ENCODE measurements at regions not wholly inside any gene's neighbourhood (a gene's known extent, or its start where the extent isn't known, plus 50 kb on each side); places are given as distances from the start of the nearest gene placed in this dataset.
"Not testable (repeated sequence)": the region's sequence is repeated elsewhere in the genome, so short reads cannot be mapped to it uniquely, and the experiment has no call there.

DNA sequence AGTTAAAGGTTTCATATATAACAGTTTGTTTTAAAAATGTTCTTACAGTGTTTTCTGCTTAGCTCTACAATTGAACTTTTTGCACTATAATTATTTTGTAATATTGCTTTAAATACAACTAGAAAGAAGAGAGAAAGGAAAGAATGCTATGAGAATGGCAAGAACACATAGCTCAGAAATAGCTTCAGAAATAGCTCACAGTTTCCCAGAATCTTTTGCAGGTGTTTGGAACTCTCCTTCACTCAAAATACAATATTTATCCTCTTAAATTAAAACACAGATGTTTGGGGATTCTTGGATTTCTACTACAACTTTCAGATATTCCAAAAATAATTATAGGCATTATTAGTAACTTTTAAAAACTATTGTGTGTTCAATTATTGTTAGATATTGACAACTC lies 658.0 kb upstream of the DPPA4 start:
- no peak for DNase-seq (ENCODE audit: low read depth)
- in situ Hi-C loops (cut with HindIII; ENCODE audit: low sequenced_read_pairs): no loop called here
- TF ChIP-seq CTCF (IDR thresholded peaks at IDR 0.05; ENCODE audit: low read depth, low read length, missing control alignments): no peak
- H3K4me3 ChIP-seq (ENCODE audit: low read depth, low read length): no peak overlapping the region

GRCh38 chr3:110001905-110002304 lies 664.6 kb upstream of the DPPA4 start:
- DNase-seq (ENCODE audit: low read depth); in situ Hi-C loops (cut with HindIII; ENCODE audit: low sequenced_read_pairs); H3K4me3 ChIP-seq (ENCODE audit: low read depth, low read length): not testable (repeated sequence)

- TF ChIP-seq CTCF (IDR thresholded peaks at IDR 0.05; ENCODE audit: low read depth, low read length, missing control alignments): no peak
- no peak overlapping the region for H3K4me3 ChIP-seq (ENCODE audit: low read depth, low read length)
- in situ Hi-C loops (cut with HindIII; ENCODE audit: low sequenced_read_pairs): no loop called here
- no peak for DNase-seq (ENCODE audit: low read depth)
Measured at GRCh38 chr3:110006913-110007312, 669.6 kb upstream of the DPPA4 start.

DNA sequence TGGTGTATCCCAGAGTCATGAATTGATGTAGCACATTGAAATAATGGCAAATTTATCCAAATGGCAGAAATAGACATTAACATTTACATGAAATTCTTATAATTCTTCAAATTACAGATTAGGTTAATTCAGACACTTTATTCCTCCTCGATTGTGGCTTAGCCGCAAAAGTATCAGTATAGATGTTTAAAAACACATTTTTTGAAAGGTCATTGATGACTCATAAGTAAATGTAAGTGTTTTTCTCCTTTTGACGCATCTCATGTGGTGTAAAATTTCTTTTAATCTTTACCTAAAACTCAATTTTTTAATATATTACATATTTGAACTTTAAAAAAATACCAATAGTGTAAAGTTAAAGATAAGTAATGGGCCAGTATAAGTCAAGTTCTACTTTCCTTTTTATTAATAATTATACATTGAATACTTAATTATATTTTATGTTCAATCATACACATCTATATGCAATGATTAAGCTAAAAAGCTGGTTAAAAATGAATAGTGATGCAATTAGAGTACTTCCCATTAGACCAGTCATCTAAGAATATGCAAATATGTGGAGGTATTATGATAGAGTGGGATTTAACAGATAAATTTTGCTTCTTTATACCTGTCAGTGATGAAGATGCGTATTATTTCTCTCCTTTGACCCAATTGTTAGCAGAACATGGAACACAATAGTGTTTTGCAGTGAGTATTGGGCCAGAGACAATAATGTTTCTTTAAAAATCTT lies 678.1 kb upstream of the DPPA4 start:
- DNase-seq (ENCODE audit: low read depth): no peak
- in situ Hi-C loops (cut with HindIII; ENCODE audit: low sequenced_read_pairs): no loop called here
- TF ChIP-seq CTCF (IDR thresholded peaks at IDR 0.05; ENCODE audit: low read depth, low read length, missing control alignments): no peak
- no peak overlapping the region for H3K4me3 ChIP-seq (ENCODE audit: low read depth, low read length)

GRCh38 chr3:110016235-110016815 lies 679.0 kb upstream of the DPPA4 start:
- in situ Hi-C loops (cut with HindIII; ENCODE audit: low sequenced_read_pairs): no loop called here
- no peak for TF ChIP-seq CTCF (IDR thresholded peaks at IDR 0.05; ENCODE audit: low read depth, low read length, missing control alignments)
- peak; percentile 16 for DNase-seq (ENCODE audit: low read depth)
- no peak overlapping the region for H3K4me3 ChIP-seq (ENCODE audit: low read depth, low read length)

GRCh38 chr3:110017304-110017703 lies 680.0 kb upstream of the DPPA4 start:
- DNase-seq (ENCODE audit: low read depth): no peak
- in situ Hi-C loops (cut with HindIII; ENCODE audit: low sequenced_read_pairs): no loop called here
- TF ChIP-seq CTCF (IDR thresholded peaks at IDR 0.05; ENCODE audit: low read depth, low read length, missing control alignments): no peak
- H3K4me3 ChIP-seq (ENCODE audit: low read depth, low read length): no peak overlapping the region

GRCh38 chr3:110021659-110022058 lies 684.3 kb upstream of the DPPA4 start:
- in situ Hi-C loops (cut with HindIII; ENCODE audit: low sequenced_read_pairs): no loop called here
- no peak for DNase-seq (ENCODE audit: low read depth)
- no peak overlapping the region for H3K4me3 ChIP-seq (ENCODE audit: low read depth, low read length)
- TF ChIP-seq CTCF (IDR thresholded peaks at IDR 0.05; ENCODE audit: low read depth, low read length, missing control alignments): no peak

- H3K4me3 ChIP-seq (ENCODE audit: low read depth, low read length); in situ Hi-C loops (cut with HindIII; ENCODE audit: low sequenced_read_pairs); DNase-seq (ENCODE audit: low read depth): not testable (repeated sequence)
Measured at GRCh38 chr3:110023022-110023421, 685.7 kb upstream of the DPPA4 start.

Measured in astrocyte of the cerebellum (primary cell).